ENCODE measurements at regions not wholly inside any gene's neighbourhood (a gene's known extent, or its start where the extent isn't known, plus 50 kb on each side); places are given as distances from the start of the nearest gene placed in this dataset.

GRCh38 chr5:159639590-159639989 lies 276.7 kb upstream of the ADRA1B start:
- TF ChIP-seq POLR2A (IDR thresholded peaks at IDR 0.05) (no peak), CTCF (IDR thresholded peaks at IDR 0.05) (no peak), POLR2AphosphoS5 (IDR thresholded peaks at IDR 0.05) (no peak), EP300 (IDR thresholded peaks at IDR 0.05) (no peak)

Measured in gastroesophageal sphincter (tissue), 3 donors.